Coronary artery (tissue), 2 donors: ENCODE measurements at regions not wholly inside any gene's neighbourhood (a gene's known extent, or its start where the extent isn't known, plus 50 kb on each side); places are given as distances from the start of the nearest gene placed in this dataset.

Experiments
- DNase-seq: peaks from one replicate; pipeline ENCODE4 v3.0.0-alpha.2; 2017; ENCODE audit warnings: low spot score
- H3K27ac ChIP-seq, 2 donors: fragments of 200-600 bp; sonication (generic); one replicate each; pipeline ENCODE4 v1.5.1; 2016 to 2019
- H3K4me3 ChIP-seq: fragments of 200-600 bp; sonication (generic); 2 replicates; pipeline ENCODE4 v1.5.1; 2016; ENCODE audit warnings: mild to moderate bottlenecking, moderate library complexity
- CTCF ChIP-seq: fragments of 200-600 bp; sonication (generic); IDR thresholded peaks from one replicate; pipeline ENCODE4 v1.5.1; 2019; ENCODE audit warnings: antibody characterized with exemption

GRCh38 chr1:233543338-233544255 is 70.3 kb upstream of the KCNK1 start:
- Histone ChIP-seq H3K27ac (no peak overlapping the region), H3K4me3 (no peak overlapping the region)
- DNase-seq: no peak
- TF ChIP-seq CTCF: no peak

GRCh38 chr1:233544304-233544703 is 69.6 kb upstream of the KCNK1 start:
- no peak for TF ChIP-seq CTCF
- Histone ChIP-seq H3K27ac (no peak overlapping the region), H3K4me3 (no peak overlapping the region)
- no peak for DNase-seq

- Histone ChIP-seq H3K4me3 (no peak overlapping the region), H3K27ac (no peak overlapping the region)
- no peak for DNase-seq
- no peak for TF ChIP-seq CTCF
These were observed 66.2 kb upstream of the KCNK1 start for GRCh38 chr1:233547726-233548125.

GRCh38 chr1:233549404-233549803 is 64.5 kb upstream of the KCNK1 start:
- Histone ChIP-seq H3K27ac (no peak overlapping the region), H3K4me3 (no peak overlapping the region)
- TF ChIP-seq CTCF: no peak
- DNase-seq: no peak

- no peak for TF ChIP-seq CTCF
- Histone ChIP-seq H3K27ac (no peak overlapping the region), H3K4me3 (no peak overlapping the region)
- DNase-seq: no peak
These were observed 64.0 kb upstream of the KCNK1 start for GRCh38 chr1:233549917-233550316.

GRCh38 chr1:233554037-233554436 is 59.9 kb upstream of the KCNK1 start:
- Histone ChIP-seq H3K27ac (no peak overlapping the region), H3K4me3 (no peak overlapping the region)
- TF ChIP-seq CTCF: no peak
- DNase-seq: no peak
